SU-DHL-6 (cell line): ENCODE measurements at regions not wholly inside any gene's neighbourhood (a gene's known extent, or its start where the extent isn't known, plus 50 kb on each side); places are given as distances from the start of the nearest gene placed in this dataset.

ENCODE experiments used
- H2AFZ ChIP-seq: fragments of 200-600 bp; sonication (generic); 2 replicates; pipeline ENCODE4 v1.6.1; 2014; ENCODE audit warnings: low read depth, mild to moderate bottlenecking, moderate library complexity, mixed read lengths, antibody characterized with exemption, low read length; ENCODE audit not compliant: severe bottlenecking
- H3F3A ChIP-seq: fragments of 200-600 bp; shearing (Covaris generic); 2 replicates; pipeline ENCODE4 v1.6.0; 2016; ENCODE audit warnings: antibody characterized with exemption, mild to moderate bottlenecking; ENCODE audit not compliant: insufficient read depth
- H3K27ac ChIP-seq: fragments of 200-600 bp; sonication (generic); 2 replicates; pipeline ENCODE4 v1.5.1; 2016; ENCODE audit warnings: low read depth, mild to moderate bottlenecking, low read length, moderate library complexity, mixed read lengths
- H3K27me3 ChIP-seq: fragments of 200-600 bp; sonication (generic), shearing (Covaris generic); 2 replicates; pipeline ENCODE4 v1.6.0; 2014; ENCODE audit warnings: mild to moderate bottlenecking, low read length
- H3K36me3 ChIP-seq: fragments of 200-600 bp; sonication (generic); 2 replicates; pipeline ENCODE4 v1.6.1; 2014; ENCODE audit warnings: mild to moderate bottlenecking, low read length, mixed read lengths
- H3K4me2 ChIP-seq: fragments of 300-600, 200-600 bp; shearing (Covaris generic), sonication (generic); 2 replicates; pipeline ENCODE4 v1.6.0; 2014; ENCODE audit warnings: low read length, low read depth, mild to moderate bottlenecking; ENCODE audit not compliant: poor library complexity, severe bottlenecking
- H3K4me3 ChIP-seq: fragments of 200-600 bp; sonication (generic); 2 replicates; pipeline ENCODE4 v1.5.1; 2014; ENCODE audit warnings: antibody characterized with exemption, low read length, mild to moderate bottlenecking, mixed read lengths; ENCODE audit not compliant: insufficient read depth, poor library complexity, severe bottlenecking
- H3K79me2 ChIP-seq: fragments of 200-600 bp; sonication (generic); 2 replicates; pipeline ENCODE4 v1.6.1; 2014; ENCODE audit warnings: mild to moderate bottlenecking, low read length, moderate library complexity; ENCODE audit not compliant: insufficient read depth
- H3K9ac ChIP-seq: fragments of 200-600 bp; sonication (generic); 2 replicates; pipeline ENCODE4 v1.7.0; 2014; ENCODE audit warnings: mild to moderate bottlenecking, low read length
- H3K9me2 ChIP-seq: fragments of 200-600 bp; sonication (generic); replicated peaks from 2 replicates; pipeline ENCODE4 v1.6.1; 2014; ENCODE audit warnings: low read length; ENCODE audit not compliant: insufficient read depth
- H3K9me3 ChIP-seq: fragments of 200-600 bp; sonication (generic); 2 replicates; pipeline ENCODE4 v1.6.1; 2014; ENCODE audit warnings: low read length, mixed read lengths; ENCODE audit not compliant: insufficient read depth
- H4K20me1 ChIP-seq: fragments of 200-600 bp; sonication (generic); 2 replicates; pipeline ENCODE4 v1.6.1; 2014; ENCODE audit warnings: low read depth, mild to moderate bottlenecking, antibody characterized with exemption, low read length, moderate library complexity, mixed read lengths
- CTCF ChIP-seq: fragments of 200-600 bp; sonication (generic); IDR thresholded peaks from one replicate; pipeline ENCODE4 v1.5.1; 2017; ENCODE audit warnings: antibody characterized with exemption, mild to moderate bottlenecking, low read length, moderate library complexity; ENCODE audit not compliant: insufficient read depth, poor library complexity, severe bottlenecking
- EZH2phosphoT487 ChIP-seq: fragments of 200-600 bp; sonication (generic), shearing (Covaris generic); conservative IDR thresholded peaks from 2 replicates; pipeline ENCODE4 v1.6.1; 2018; ENCODE audit warnings: mild to moderate bottlenecking, antibody characterized with exemption, low read length, moderate library complexity, mixed read lengths

- no peaks in the 10 kb centered on the region for H4K20me1 ChIP-seq
- H3K27me3 ChIP-seq: no peaks in the 10 kb centered on the region
- no peaks in the 10 kb centered on the region for H3K79me2 ChIP-seq
- H3K9ac ChIP-seq: no peak overlapping the region
- TF ChIP-seq EZH2phosphoT487 (no peak), CTCF (no peak)
- no peak overlapping the region for H3K4me2 ChIP-seq
- peaks cover 6% of the 10 kb centered on the region; the same call in 1 of the 2 replicates for H3K9me3 ChIP-seq
- no peaks in the 10 kb centered on the region for H3K9me2 ChIP-seq
- no peak overlapping the region for H2AFZ ChIP-seq
- H3K27ac ChIP-seq: no peak overlapping the region
- H3K36me3 ChIP-seq: no peaks in the 10 kb centered on the region
- no peak overlapping the region for H3K4me3 ChIP-seq
- no peaks in the 10 kb centered on the region for H3F3A ChIP-seq
These were observed 488.9 kb upstream of the NUPR2 start for GRCh38 chr7:56605146-56605545.

- H3F3A ChIP-seq: no peaks in the 10 kb centered on the region
- no peaks in the 10 kb centered on the region for H3K9me2 ChIP-seq
- H3K27ac ChIP-seq: no peak overlapping the region
- H3K79me2 ChIP-seq: no peaks in the 10 kb centered on the region
- no peak overlapping the region for H3K9ac ChIP-seq
- no peaks in the 10 kb centered on the region for H3K9me3 ChIP-seq
- H3K27me3 ChIP-seq: no peaks in the 10 kb centered on the region
- no peak for TF ChIP-seq EZH2phosphoT487
- no peak for TF ChIP-seq CTCF
- H2AFZ ChIP-seq: no peak overlapping the region
- no peaks in the 10 kb centered on the region for H4K20me1 ChIP-seq
- H3K36me3 ChIP-seq: no peaks in the 10 kb centered on the region
- H3K4me2 ChIP-seq: no peak overlapping the region
- no peak overlapping the region for H3K4me3 ChIP-seq
These were observed 462.4 kb upstream of the NUPR2 start for GRCh38 chr7:56578612-56579011.

- peaks cover 4% of the 10 kb centered on the region; the same call in 1 of the 2 replicates for H3K9me3 ChIP-seq
- no peak overlapping the region for H2AFZ ChIP-seq
- H3K9me2 ChIP-seq: no peaks in the 10 kb centered on the region
These were observed 454.8 kb upstream of the NUPR2 start for GRCh38 chr7:56570968-56571367.

More at GRCh38 chr7:56570968-56571367, 454.8 kb upstream of the NUPR2 start:
- Histone ChIP-seq H4K20me1 (no peaks in the 10 kb centered on the region), H3K36me3 (no peaks in the 10 kb centered on the region), H3K4me2 (no peak overlapping the region), H3F3A (no peaks in the 10 kb centered on the region), H3K79me2 (no peaks in the 10 kb centered on the region), H3K9ac (no peak overlapping the region), H3K4me3 (no peak overlapping the region), H3K27ac (no peak overlapping the region), H3K27me3 (no peaks in the 10 kb centered on the region)
- TF ChIP-seq EZH2phosphoT487: no peak
- no peak for TF ChIP-seq CTCF
